ENCODE measurements at regions not wholly inside any gene's neighbourhood (a gene's known extent, or its start where the extent isn't known, plus 50 kb on each side); places are given as distances from the start of the nearest gene placed in this dataset.

GRCh38 chr9:21561502-21561901 is 79.4 kb upstream of the IFNE start:
- no peak for TF ChIP-seq CTCF (IDR thresholded peaks at IDR 0.05; ENCODE audit: unreplicated experiment)
- H3K4me3 Mint-ChIP-seq (ENCODE audit: unreplicated experiment), result no peak overlapping the region
- no TSS peak for BruUV-seq (replicated peaks)
- ChIA-PET POLR2A (interaction anchor here (0.9 to 2.8 kb wide), 4 partner anchors 10 to 18 kb away, joined by 3 to 10 read pairs (median 6); no protein-coding TSS in a partner anchor), CTCF (interaction anchor here (0.6 to 1.1 kb wide), 2 partner anchors 12 to 148 kb away, joined by 5 read pairs; no protein-coding TSS in a partner anchor)
- no peak for DNase-seq (ENCODE audit: unreplicated experiment)
- H3K27ac Mint-ChIP-seq (ENCODE audit: low read depth, unreplicated experiment), result no peak overlapping the region
- no peaks in the 10 kb centered on the region for H3K36me3 Mint-ChIP-seq (ENCODE audit: insufficient read depth, unreplicated experiment)
- no peaks in the 10 kb centered on the region for H3K27me3 Mint-ChIP-seq (ENCODE audit: insufficient read depth, unreplicated experiment)
- no peaks in the 10 kb centered on the region for H3K4me1 Mint-ChIP-seq (ENCODE audit: insufficient read depth, unreplicated experiment)
- intact Hi-C loops (cut with micrococcal nuclease), result no loop called here
- no peaks in the 10 kb centered on the region for H3K9me3 Mint-ChIP-seq (ENCODE audit: unreplicated experiment)

GRCh38 chr9:21564175-21564574 is 82.1 kb upstream of the IFNE start:
- Mint-ChIP-seq H3K4me3 (ENCODE audit: unreplicated experiment) (no peak overlapping the region), H3K27me3 (ENCODE audit: insufficient read depth, unreplicated experiment) (no peaks in the 10 kb centered on the region), H3K27ac (ENCODE audit: low read depth, unreplicated experiment) (no peak overlapping the region), H3K36me3 (ENCODE audit: insufficient read depth, unreplicated experiment) (no peaks in the 10 kb centered on the region), H3K9me3 (ENCODE audit: unreplicated experiment) (no peaks in the 10 kb centered on the region), H3K4me1 (ENCODE audit: insufficient read depth, unreplicated experiment) (no peaks in the 10 kb centered on the region)
- DNase-seq (ENCODE audit: unreplicated experiment), result no peak
- CTCF ChIA-PET, result interaction anchor here (0.6 kb wide), 1 partner anchor 245 kb away, joined by 3 read pairs; no protein-coding TSS in a partner anchor
- no peak for TF ChIP-seq CTCF (IDR thresholded peaks at IDR 0.05; ENCODE audit: unreplicated experiment)
- intact Hi-C loops (cut with micrococcal nuclease), result no loop called here
- no TSS peak for BruUV-seq (replicated peaks)
- POLR2A ChIA-PET, result no interaction called here

GRCh38 chr9:21565155-21565554 is 83.0 kb upstream of the IFNE start:
- H3K27ac Mint-ChIP-seq (ENCODE audit: low read depth, unreplicated experiment), result no peak overlapping the region
- no peak for DNase-seq (ENCODE audit: unreplicated experiment)
- POLR2A ChIA-PET, result interaction anchor here (0.7 to 1.1 kb wide), 2 partner anchors 12 to 229 kb away, joined by 3 read pairs; no protein-coding TSS in a partner anchor
- H3K4me3 Mint-ChIP-seq (ENCODE audit: unreplicated experiment), result no peak overlapping the region
- no peaks in the 10 kb centered on the region for H3K4me1 Mint-ChIP-seq (ENCODE audit: insufficient read depth, unreplicated experiment)
- no peaks in the 10 kb centered on the region for H3K27me3 Mint-ChIP-seq (ENCODE audit: insufficient read depth, unreplicated experiment)
- no TSS peak for BruUV-seq (replicated peaks)
- no peaks in the 10 kb centered on the region for H3K9me3 Mint-ChIP-seq (ENCODE audit: unreplicated experiment)
- no peaks in the 10 kb centered on the region for H3K36me3 Mint-ChIP-seq (ENCODE audit: insufficient read depth, unreplicated experiment)
- CTCF ChIA-PET, result no interaction called here
- no peak for TF ChIP-seq CTCF (IDR thresholded peaks at IDR 0.05; ENCODE audit: unreplicated experiment)
- intact Hi-C loops (cut with micrococcal nuclease), result no loop called here

GRCh38 chr9:21567926-21568325 is 85.8 kb upstream of the IFNE start:
- POLR2A ChIA-PET, result no interaction called here
- Mint-ChIP-seq H3K4me1 (ENCODE audit: insufficient read depth, unreplicated experiment) (peaks cover 6% of the 10 kb centered on the region), H3K36me3 (ENCODE audit: insufficient read depth, unreplicated experiment) (no peaks in the 10 kb centered on the region), H3K27ac (ENCODE audit: low read depth, unreplicated experiment) (no peak overlapping the region), H3K9me3 (ENCODE audit: unreplicated experiment) (no peaks in the 10 kb centered on the region), H3K27me3 (ENCODE audit: insufficient read depth, unreplicated experiment) (no peaks in the 10 kb centered on the region), H3K4me3 (ENCODE audit: unreplicated experiment) (no peak overlapping the region)
- intact Hi-C loops (cut with micrococcal nuclease), result no loop called here
- BruUV-seq (replicated peaks), result no TSS peak
- CTCF ChIA-PET, result interaction anchor here (1.2 to 1.3 kb wide), 2 partner anchors 9 to 114 kb away, joined by 3 read pairs; no protein-coding TSS in a partner anchor
- TF ChIP-seq CTCF (IDR thresholded peaks at IDR 0.05; ENCODE audit: unreplicated experiment), result no peak
- no peak for DNase-seq (ENCODE audit: unreplicated experiment)
